BE2C (cell line): ENCODE measurements at regions not wholly inside any gene's neighbourhood (a gene's known extent, or its start where the extent isn't known, plus 50 kb on each side); places are given as distances from the start of the nearest gene placed in this dataset.

Experiments used
- DNase-seq: peaks from one replicate; pipeline ENCODE4 v3.0.0-alpha.2; 2020
- H3K27me3 ChIP-seq: fragments of 250-450 bp; sonication (Bioruptor Pico); 2 replicates; pipeline ENCODE4 v1.5.1; 2020; ENCODE audit warnings: mild to moderate bottlenecking
- H3K36me3 ChIP-seq: fragments of 250-450 bp; sonication (Bioruptor Pico); 2 replicates; pipeline ENCODE4 v1.5.1; 2020; ENCODE audit warnings: mild to moderate bottlenecking
- H3K4me1 ChIP-seq: fragments of 250-450 bp; sonication (Bioruptor Pico); 2 replicates; pipeline ENCODE4 v1.5.1; 2020
- H3K4me3 ChIP-seq: 2 replicates; pipeline ENCODE4 v1.5.1; 2011; ENCODE audit warnings: low read depth, low read length
- H3K9me3 ChIP-seq: fragments of 250-450 bp; sonication (Bioruptor Pico); 2 replicates; pipeline ENCODE4 v1.5.1; 2020
- TF ChIP-seq, protein P1 (sequence below): IDR thresholded peaks from 2 replicates; pipeline ENCODE4 v1.5.1; 2012; ENCODE audit warnings: mild to moderate bottlenecking, low read depth, low read length

DNA sequence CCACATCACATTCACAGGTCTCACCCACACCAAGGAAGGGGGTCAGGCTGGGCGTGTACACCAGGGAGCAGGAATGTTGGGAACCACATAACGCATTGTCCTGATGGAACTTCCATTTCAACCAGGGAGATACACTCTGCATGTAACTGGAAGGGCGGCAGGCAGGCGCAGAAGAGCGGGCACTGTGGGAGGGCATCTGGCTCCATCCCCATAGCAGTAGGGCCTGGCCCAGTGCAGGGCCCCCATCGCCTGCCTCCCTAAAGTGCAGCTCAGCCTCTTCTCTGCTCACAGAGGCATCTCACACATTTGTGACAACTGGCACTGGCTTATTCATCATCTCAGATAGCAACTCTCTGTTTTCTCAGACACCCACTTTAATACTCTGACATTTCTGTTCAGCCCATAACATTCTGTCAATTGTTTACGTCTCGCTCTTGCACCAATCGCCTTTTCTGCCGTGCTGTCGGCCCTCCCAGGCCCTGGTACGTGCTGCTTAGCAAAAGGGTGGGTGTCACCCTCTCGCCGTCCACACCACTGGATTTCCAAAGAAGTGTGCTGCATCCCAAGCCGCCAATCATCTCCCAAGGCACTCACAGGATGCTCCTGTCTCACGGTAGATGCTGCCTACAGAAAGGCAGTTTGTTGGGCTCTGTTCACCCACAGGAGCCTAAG is 353.3 kb upstream of the ZNF507 start:
- DNase-seq: no peak
- Histone ChIP-seq H3K9me3 (no peaks in the 10 kb centered on the region), H3K27me3 (no peaks in the 10 kb centered on the region), H3K4me3 (no peak overlapping the region), H3K36me3 (no peaks in the 10 kb centered on the region), H3K4me1 (no peaks in the 10 kb centered on the region)
- TF ChIP-seq, protein P1, sequence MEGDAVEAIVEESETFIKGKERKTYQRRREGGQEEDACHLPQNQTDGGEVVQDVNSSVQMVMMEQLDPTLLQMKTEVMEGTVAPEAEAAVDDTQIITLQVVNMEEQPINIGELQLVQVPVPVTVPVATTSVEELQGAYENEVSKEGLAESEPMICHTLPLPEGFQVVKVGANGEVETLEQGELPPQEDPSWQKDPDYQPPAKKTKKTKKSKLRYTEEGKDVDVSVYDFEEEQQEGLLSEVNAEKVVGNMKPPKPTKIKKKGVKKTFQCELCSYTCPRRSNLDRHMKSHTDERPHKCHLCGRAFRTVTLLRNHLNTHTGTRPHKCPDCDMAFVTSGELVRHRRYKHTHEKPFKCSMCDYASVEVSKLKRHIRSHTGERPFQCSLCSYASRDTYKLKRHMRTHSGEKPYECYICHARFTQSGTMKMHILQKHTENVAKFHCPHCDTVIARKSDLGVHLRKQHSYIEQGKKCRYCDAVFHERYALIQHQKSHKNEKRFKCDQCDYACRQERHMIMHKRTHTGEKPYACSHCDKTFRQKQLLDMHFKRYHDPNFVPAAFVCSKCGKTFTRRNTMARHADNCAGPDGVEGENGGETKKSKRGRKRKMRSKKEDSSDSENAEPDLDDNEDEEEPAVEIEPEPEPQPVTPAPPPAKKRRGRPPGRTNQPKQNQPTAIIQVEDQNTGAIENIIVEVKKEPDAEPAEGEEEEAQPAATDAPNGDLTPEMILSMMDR: no peak

DNA sequence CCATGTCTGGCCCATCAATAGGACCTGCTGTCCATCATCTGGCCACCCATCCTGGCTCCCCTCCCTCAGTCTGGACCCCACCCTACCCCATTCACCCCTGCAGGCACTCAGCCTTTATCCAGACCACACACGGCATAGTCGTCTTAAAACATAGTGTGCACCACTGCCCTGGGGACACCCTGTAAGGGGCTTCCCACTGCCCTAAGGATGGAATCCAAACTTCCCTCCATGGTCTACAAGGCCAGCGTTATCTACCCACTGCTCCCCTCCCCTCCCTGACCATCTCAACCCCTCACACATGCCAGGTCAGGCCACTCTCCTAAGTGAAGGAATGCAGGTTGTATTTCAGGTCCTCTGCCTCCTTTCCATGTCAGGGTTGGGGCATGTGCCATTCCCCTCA is 352.7 kb upstream of the ZNF507 start:
- Histone ChIP-seq H3K27me3 (no peaks in the 10 kb centered on the region), H3K9me3 (no peaks in the 10 kb centered on the region), H3K4me3 (no peak overlapping the region), H3K4me1 (no peaks in the 10 kb centered on the region), H3K36me3 (no peaks in the 10 kb centered on the region)
- DNase-seq: no peak
- TF ChIP-seq, protein P1: no peak

DNA sequence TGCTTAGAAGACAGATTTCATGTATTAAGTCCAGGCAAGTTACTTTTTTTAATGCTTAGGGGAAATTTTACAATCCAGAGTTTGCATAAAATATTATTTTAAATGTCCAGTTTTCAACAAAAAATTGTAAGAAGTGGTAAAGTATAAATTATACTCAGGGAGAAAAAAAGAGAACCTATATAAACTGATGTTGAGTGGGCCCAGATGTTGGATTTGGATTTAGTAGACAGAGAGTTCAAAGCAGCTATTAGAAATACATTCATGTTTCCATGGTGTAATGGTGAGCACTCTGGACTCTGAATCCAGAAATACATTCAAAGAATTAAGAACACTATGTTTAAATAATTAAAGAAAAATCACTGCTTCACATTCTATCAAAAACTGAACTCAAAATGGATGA is 349.9 kb upstream of the ZNF507 start:
- TF ChIP-seq, protein P1: no peak
- no peak overlapping the region for H3K4me3 ChIP-seq
- DNase-seq: no peak
- no peaks in the 10 kb centered on the region for H3K27me3 ChIP-seq
- H3K4me1 ChIP-seq: no peaks in the 10 kb centered on the region
- H3K36me3 ChIP-seq: no peaks in the 10 kb centered on the region
- no peaks in the 10 kb centered on the region for H3K9me3 ChIP-seq

DNA sequence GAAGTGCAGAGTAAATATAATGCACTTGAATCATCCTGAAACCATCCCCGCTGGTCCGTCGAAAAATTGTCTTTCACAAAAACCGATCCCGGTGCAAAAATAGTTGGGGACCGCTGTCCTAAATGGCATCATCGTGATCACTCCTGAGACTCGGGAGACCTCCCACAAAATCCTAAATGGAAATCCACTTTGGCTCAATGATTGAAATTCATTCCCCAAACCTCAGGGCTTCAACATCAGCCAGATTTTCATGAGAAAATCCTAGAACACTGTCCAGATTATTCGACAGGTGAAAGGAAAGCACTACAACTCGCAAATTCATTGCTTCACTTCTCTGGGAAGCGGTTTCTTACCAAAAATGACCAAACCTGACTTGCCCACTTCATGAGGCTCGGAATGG is 335.3 kb upstream of the ZNF507 start:
- TF ChIP-seq, protein P1: no peak
- H3K4me1 ChIP-seq: no peaks in the 10 kb centered on the region
- H3K36me3 ChIP-seq: no peaks in the 10 kb centered on the region
- H3K9me3 ChIP-seq: no peaks in the 10 kb centered on the region
- H3K27me3 ChIP-seq: no peaks in the 10 kb centered on the region
- no peak overlapping the region for H3K4me3 ChIP-seq
- no peak for DNase-seq

DNA sequence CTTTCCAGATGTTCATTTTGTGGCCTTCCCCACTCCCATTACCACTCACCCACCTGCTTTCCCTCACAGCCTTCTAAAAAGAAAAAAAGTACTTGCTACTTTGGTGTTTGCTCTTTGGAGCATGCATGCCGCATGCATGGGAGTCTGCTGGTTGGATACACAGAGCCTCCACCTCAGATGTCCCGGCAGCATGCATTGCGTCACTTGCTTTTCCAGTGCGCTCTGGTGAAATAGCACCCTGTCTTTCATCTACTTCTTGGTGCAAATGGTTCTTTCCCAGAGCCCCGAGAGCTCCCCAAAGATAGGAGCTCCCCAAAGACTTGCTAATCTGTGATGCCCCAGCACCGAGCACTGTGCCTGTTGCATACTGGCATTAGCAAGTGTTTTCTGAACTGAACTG is 333.2 kb upstream of the ZNF507 start:
- no peak overlapping the region for H3K4me3 ChIP-seq
- no peaks in the 10 kb centered on the region for H3K36me3 ChIP-seq
- no peaks in the 10 kb centered on the region for H3K4me1 ChIP-seq
- H3K9me3 ChIP-seq: no peaks in the 10 kb centered on the region
- no peaks in the 10 kb centered on the region for H3K27me3 ChIP-seq
- TF ChIP-seq, protein P1: no peak
- DNase-seq: no peak

DNA sequence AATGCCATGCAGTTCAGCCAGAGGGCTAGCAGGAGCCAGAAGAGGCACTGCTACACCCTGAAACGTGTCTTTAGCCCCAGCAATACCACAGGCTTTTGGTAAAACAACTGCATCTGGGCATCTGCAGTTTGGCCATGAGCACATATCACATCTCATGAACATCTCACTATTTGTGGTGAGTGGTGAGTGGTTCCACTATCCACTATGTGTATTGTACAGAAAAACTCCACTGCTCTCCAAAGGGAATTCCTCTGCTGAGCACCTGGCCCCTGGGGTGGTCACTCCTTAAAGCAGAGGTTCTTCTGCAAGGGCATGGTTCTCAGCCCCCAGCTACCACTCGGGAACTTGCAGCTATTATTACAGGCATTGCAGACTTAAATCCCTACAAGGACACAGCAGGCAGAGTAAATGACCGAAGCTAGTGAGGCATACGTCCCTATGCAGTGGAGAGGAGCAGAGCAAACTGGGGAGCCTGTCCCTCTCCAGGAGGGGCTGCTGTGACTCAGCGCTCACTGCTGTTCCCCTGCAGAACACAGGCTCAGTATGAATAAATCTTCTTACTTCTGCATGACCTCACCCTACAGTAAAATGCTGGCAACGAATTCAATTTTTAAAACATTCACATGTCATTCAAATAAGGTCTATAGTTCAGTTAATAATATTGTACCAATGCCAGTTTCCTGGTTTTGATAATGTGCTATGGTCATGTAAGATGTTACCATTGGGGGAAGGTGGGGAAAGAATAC is 332.4 kb upstream of the ZNF507 start:
- H3K36me3 ChIP-seq: no peaks in the 10 kb centered on the region
- H3K4me1 ChIP-seq: no peaks in the 10 kb centered on the region
- no peak overlapping the region for H3K4me3 ChIP-seq
- TF ChIP-seq, protein P1: no peak
- DNase-seq: no peak
- no peaks in the 10 kb centered on the region for H3K27me3 ChIP-seq
- H3K9me3 ChIP-seq: no peaks in the 10 kb centered on the region
